ENCODE measurements at regions not wholly inside any gene's neighbourhood (a gene's known extent, or its start where the extent isn't known, plus 50 kb on each side); places are given as distances from the start of the nearest gene placed in this dataset.

DNA sequence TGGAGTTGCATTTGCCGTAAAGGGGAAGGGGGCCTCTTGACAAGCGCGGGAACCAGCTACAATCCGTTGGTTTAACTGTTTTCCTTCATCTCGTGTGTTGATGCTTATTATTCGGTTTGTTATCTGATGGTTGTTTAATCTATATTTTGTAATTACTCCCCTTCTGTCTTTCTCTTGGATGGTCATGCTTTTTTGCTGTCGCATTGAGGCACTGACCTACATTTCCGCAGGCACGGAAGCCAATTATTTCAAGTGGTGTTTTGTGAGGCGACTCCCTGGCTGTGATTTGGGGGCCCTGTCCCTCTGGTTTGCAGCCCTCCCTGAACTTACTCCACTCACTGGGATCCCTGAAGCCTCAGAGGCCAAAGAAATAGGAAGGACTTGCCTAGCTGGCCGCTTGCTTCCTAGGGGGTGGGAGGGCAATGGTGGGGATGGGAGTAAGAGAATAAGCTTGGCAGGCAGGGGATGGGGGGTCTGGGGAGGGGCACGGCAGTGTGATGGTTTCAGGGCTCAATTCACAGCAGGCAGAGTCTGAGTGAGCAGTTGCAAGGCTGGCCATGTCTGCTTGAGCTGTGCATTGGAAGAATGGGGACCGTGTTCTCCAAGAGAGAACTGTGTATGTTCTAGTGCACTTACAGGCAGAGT is 165.8 kb upstream of the B3GAT1 start:
- Histone ChIP-seq H3K18ac (ENCODE audit: extremely low read depth, low read length) (no peak overlapping the region), H3K56ac (replicated peaks; ENCODE audit: insufficient read length, low read depth, low read length) (no peak overlapping the region), H3K79me1 (ENCODE audit: low read depth, low read length) (no peaks in the 10 kb centered on the region), H2AFZ (ENCODE audit: low read length) (no peak overlapping the region), H4K20me1 (replicated peaks in 1 of 2; ENCODE audit: control insufficient read depth in 1 of 2, insufficient read depth in 2 of 2, low read length in 2 of 2) (no peaks in the 10 kb centered on the region), H3K79me2 (ENCODE audit: control insufficient read depth in 1 of 2, insufficient read depth in 2 of 2, low read length in 2 of 2) (no peaks in the 10 kb centered on the region), H2AK5ac (ENCODE audit: low read depth, low read length) (no peak overlapping the region), H3K36me3 (ENCODE audit: control insufficient read depth in 2 of 4, insufficient read depth in 4 of 4, low read length in 3 of 4) (no peaks in the 10 kb centered on the region), H3K14ac (ENCODE audit: insufficient read length) (no peak overlapping the region), H3K4ac (replicated peaks; ENCODE audit: insufficient read length, low read depth, low read length) (no peak overlapping the region), H3K27me3 (replicated peaks in 1 of 4; ENCODE audit: control insufficient read depth in 3 of 4, extremely low read depth in 1 of 4, insufficient read depth in 3 of 4, low read length in 3 of 4) (no peaks in the 10 kb centered on the region; a peak in 2 of 7 replicates), H4K5ac (ENCODE audit: insufficient read length, low read depth, low read length) (no peak overlapping the region), H3K9me3 (ENCODE audit: insufficient read depth in 2 of 2, low read depth in 1 of 2, low read length in 1 of 2) (no peaks in the 10 kb centered on the region), H3K27ac (ENCODE audit: low read depth, low read length) (no peak overlapping the region), H2BK15ac (ENCODE audit: low read length) (no peak overlapping the region), H2BK12ac (ENCODE audit: low read depth, low read length) (no peak overlapping the region), H4K91ac (replicated peaks; ENCODE audit: insufficient read length, low read length) (no peak overlapping the region), H4K8ac (ENCODE audit: extremely low read depth, insufficient read depth, low read length) (no peak overlapping the region), H3K23ac (ENCODE audit: insufficient read length) (no peak overlapping the region), H2BK20ac (ENCODE audit: low read length) (no peak overlapping the region), H2BK5ac (ENCODE audit: low read depth, low read length) (no peak overlapping the region), H2BK120ac (replicated peaks; ENCODE audit: low read depth, low read length) (no peak overlapping the region), H3K4me3 (ENCODE audit: extremely low read depth in 1 of 4, insufficient read depth in 2 of 4, low read depth in 3 of 4, low read length in 4 of 4) (no peak overlapping the region), H3K9ac (replicated peaks in 1 of 4; ENCODE audit: extremely low read depth in 1 of 4, low read depth in 3 of 4, low read length in 3 of 4) (no peak overlapping the region), H3K4me1 (replicated peaks in 1 of 4; ENCODE audit: control insufficient read depth in 3 of 4, insufficient read depth in 4 of 4, low read length in 3 of 4) (no peaks in the 10 kb centered on the region; a peak in 1 of 7 replicates), H3K4me2 (ENCODE audit: insufficient read depth in 1 of 2, low read depth in 2 of 2, low read length in 2 of 2) (no peak overlapping the region), H3K23me2 (ENCODE audit: low read depth, low read length) (no peaks in the 10 kb centered on the region)
- CTCF ChIA-PET (ENCODE audit: partially characterized antibody) = interaction anchor here (0.6 to 1.6 kb wide), 19 partner anchors 9 to 498 kb away, joined by 3 to 6 read pairs (median 3); no protein-coding TSS in a partner anchor
- DNase-seq (ENCODE audit: low read depth in 1 of 2, low spot score in 2 of 2) = peak in 1 of 2 experiments; percentile 11
- POLR2A ChIA-PET (ENCODE audit: partially characterized antibody) = interaction anchor here (1.2 kb wide), 1 partner anchor 10 kb away, joined by 3 read pairs; no protein-coding TSS in a partner anchor
- no peak for FAIRE-seq
- WGBS, 2 experiments (ENCODE audit: extremely low coverage in 1 of 2, insufficient coverage in 1 of 2, insufficient read length in 1 of 2, insufficient replicate concordance in 2 of 2, low coverage in 1 of 2, low lambda C conversion rate in 2 of 2, missing lambda C conversion rate in 1 of 2) = 92% methylated on average over 13 of the region's 13 CpGs; no CpG with 5 or more reads in 1 of the 2 experiments
- TF ChIP-seq CTBP2 (IDR thresholded peaks at IDR 0.05; ENCODE audit: borderline replicate concordance, insufficient read depth, insufficient read length, low read length) (no peak), SP1 (IDR thresholded peaks at IDR 0.05; ENCODE audit: low read depth, low read length) (no peak), CHD2 (IDR thresholded peaks at IDR 0.05; ENCODE audit: low read length) (no peak)
